ENCODE measurements at regions not wholly inside any gene's neighbourhood (a gene's known extent, or its start where the extent isn't known, plus 50 kb on each side); places are given as distances from the start of the nearest gene placed in this dataset.
"Not testable (repeated sequence)": the region's sequence is repeated elsewhere in the genome, so short reads cannot be mapped to it uniquely, and the experiment has no call there.

GRCh38 chr5:123975521-123975920, 463.5 kb downstream of the CSNK1G3 start:
- not testable (repeated sequence) for DNase-seq

- DNase-seq, result no peak
Measured at GRCh38 chr5:123966781-123967180, 454.8 kb downstream of the CSNK1G3 start.

GRCh38 chr5:123965626-123966025, 453.6 kb downstream of the CSNK1G3 start:
- no peak for DNase-seq

GRCh38 chr5:123964884-123965283, 452.9 kb downstream of the CSNK1G3 start:
- DNase-seq, result no peak

- no peak for DNase-seq
Measured at GRCh38 chr5:123960526-123960925, 448.5 kb downstream of the CSNK1G3 start.

- DNase-seq, result no peak
Measured at GRCh38 chr5:123951582-123951977, 439.6 kb downstream of the CSNK1G3 start.

GRCh38 chr5:123950701-123951581, 439.0 kb downstream of the CSNK1G3 start:
- no peak for DNase-seq

GRCh38 chr5:123949807-123950340, 437.9 kb downstream of the CSNK1G3 start:
- DNase-seq, result no peak

GRCh38 chr5:123949043-123949804, 437.2 kb downstream of the CSNK1G3 start:
- no peak for DNase-seq

- DNase-seq, result no peak
Measured at GRCh38 chr5:123947797-123948196, 435.8 kb downstream of the CSNK1G3 start.

- DNase-seq, result no peak
Measured at GRCh38 chr5:123945548-123945947, 433.6 kb downstream of the CSNK1G3 start.

GRCh38 chr5:123943151-123943550, 431.2 kb downstream of the CSNK1G3 start:
- DNase-seq, result no peak

GRCh38 chr5:123940416-123940815, 428.4 kb downstream of the CSNK1G3 start:
- DNase-seq, result no peak

GRCh38 chr5:123937230-123937629, 425.3 kb downstream of the CSNK1G3 start:
- no peak for DNase-seq

GRCh38 chr5:123936548-123936947, 424.6 kb downstream of the CSNK1G3 start:
- no peak for DNase-seq

GRCh38 chr5:123933812-123934211, 421.8 kb downstream of the CSNK1G3 start:
- DNase-seq, result not testable (repeated sequence)

- DNase-seq, result no peak
Measured at GRCh38 chr5:123929055-123929474, 417.1 kb downstream of the CSNK1G3 start.

- no peak for DNase-seq
Measured at GRCh38 chr5:123928401-123928800, 416.4 kb downstream of the CSNK1G3 start.

GRCh38 chr5:123921193-123921592, 409.2 kb downstream of the CSNK1G3 start:
- no peak for DNase-seq

GRCh38 chr5:123916345-123917121, 404.6 kb downstream of the CSNK1G3 start:
- no peak for DNase-seq

GRCh38 chr5:123914333-123914732, 402.4 kb downstream of the CSNK1G3 start:
- no peak for DNase-seq

GRCh38 chr5:123907349-123907748, 395.4 kb downstream of the CSNK1G3 start:
- no peak for DNase-seq

All from SIG-M5 (cell line).